Superior temporal gyrus (tissue), 1 donor: ENCODE measurements at regions not wholly inside any gene's neighbourhood (a gene's known extent, or its start where the extent isn't known, plus 50 kb on each side); places are given as distances from the start of the nearest gene placed in this dataset.
"Not testable (repeated sequence)": the region's sequence is repeated elsewhere in the genome, so short reads cannot be mapped to it uniquely, and the experiment has no call there.

ENCODE experiments used
- DNase-seq: peaks from one replicate; pipeline ENCODE4 v3.0.0-alpha.2; 2016; ENCODE audit errors: extremely low spot score

DNA sequence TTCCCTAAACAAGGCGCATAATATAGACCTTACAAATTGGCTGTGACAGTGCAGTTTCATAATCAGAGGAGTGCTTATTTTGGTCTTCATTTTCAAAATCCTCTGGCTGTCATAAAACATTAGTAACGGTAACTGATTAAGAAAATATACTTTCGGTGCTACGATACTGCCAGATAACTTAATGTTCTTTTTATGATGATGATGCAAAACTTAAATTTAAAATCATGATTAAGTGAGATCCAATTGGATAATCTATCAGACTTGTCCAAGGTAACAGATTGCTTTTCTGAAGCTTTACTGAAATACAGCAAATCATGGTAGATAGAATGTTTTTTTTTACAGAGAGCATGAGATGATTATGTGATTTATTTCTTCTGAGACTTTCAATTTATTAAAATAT, 364.2 kb upstream of the CNTN3 start:
- no peak for DNase-seq

DNA sequence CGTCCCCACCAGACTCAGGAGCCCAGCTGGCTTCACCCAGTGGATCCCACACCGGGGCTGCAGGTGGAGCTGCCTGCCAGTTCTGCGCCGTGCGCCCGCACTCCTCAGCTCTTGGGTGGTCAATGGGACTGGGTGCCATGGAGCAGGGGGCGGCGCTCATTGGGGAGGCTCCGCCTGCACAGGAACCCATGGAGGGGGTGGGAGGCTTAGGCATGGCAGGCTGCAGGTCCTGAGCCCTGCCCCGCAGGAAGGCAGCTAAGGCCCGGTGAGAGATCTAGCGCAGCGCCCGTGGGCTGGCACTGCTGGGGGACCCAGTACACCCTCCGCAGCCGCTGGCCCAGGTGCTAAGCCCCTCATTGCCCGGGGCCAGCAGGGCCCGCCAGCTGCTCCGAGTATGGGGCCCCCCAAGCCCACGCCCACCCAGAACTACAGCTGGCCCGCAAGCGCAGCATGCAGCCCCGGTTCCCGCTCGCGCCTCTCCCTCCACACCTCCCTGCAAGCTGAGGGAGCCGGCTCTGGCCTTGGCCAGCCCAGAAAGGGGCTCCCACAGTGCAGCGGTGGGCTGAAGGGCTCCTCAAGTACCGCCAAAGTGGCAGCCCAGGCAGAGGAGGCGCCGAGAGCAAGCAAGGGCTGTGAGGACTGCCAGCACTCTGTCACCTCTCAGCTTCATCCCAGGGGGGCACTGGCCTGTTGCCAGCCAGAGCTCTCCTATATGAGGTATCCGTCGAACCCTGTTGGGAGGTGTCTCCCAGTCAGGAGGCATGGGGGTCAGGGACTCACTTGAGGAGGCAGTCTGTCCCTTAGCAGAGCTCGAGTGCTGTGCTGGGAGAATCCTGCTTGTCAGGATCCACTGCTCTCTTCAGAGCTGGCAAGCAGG, 370.8 kb upstream of the CNTN3 start:
- not testable (repeated sequence) for DNase-seq

DNA sequence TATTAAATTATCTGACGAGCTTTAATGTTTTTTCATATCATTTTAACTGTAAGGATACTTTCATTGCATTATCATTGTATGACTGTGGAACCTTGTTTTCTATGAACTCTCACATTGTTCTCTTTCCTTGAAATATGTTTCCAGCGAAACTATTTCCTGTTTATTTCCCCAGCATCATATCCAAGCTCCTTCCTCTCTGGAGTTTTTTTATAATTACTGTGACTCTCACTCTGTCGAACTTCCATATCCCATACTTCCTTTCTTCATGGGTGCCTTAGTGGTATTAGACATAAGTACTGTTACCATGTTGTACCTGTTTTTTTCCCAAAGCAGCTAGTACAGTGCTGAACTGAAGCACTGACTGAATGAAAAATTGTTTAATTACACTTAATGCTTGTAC, 373.6 kb upstream of the CNTN3 start:
- DNase-seq: no peak

DNA sequence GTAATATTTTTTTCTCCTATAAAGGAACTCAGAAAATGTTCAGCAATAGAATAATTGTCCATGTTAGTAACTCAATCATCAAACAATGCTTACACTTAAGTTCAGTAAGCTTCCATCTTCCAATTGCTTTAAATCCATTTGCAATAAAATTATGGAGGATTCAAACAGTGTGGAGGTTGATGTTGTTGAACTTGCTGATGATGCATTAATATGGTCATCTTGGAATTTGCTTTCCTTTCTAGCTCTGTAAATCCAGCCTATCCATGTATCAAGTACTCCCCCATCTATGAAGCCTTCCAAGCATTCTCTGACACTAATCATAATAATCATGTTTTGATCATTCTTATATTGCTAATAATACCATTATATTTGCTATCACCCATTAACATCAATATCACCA, 378.4 kb upstream of the CNTN3 start:
- DNase-seq: no peak

DNA sequence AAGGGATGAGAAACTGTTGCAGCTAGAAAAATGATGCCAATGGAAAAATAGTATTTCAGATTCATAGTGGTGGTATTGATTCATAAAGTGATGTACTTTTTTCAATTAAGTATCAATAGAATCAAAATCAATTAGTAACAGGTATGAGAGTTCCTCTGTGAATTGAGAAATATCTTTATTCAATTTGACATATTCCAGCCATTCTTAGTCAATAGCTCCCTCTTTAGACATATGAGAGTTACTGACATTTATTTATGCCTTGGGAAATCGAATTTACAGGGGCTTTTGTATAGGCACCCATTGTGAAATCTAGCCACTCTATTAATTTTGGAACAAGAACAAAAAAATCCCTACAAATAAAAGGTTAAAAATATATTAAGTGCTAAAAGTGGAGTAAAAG, 386.9 kb upstream of the CNTN3 start:
- DNase-seq: peak; percentile 38

DNA sequence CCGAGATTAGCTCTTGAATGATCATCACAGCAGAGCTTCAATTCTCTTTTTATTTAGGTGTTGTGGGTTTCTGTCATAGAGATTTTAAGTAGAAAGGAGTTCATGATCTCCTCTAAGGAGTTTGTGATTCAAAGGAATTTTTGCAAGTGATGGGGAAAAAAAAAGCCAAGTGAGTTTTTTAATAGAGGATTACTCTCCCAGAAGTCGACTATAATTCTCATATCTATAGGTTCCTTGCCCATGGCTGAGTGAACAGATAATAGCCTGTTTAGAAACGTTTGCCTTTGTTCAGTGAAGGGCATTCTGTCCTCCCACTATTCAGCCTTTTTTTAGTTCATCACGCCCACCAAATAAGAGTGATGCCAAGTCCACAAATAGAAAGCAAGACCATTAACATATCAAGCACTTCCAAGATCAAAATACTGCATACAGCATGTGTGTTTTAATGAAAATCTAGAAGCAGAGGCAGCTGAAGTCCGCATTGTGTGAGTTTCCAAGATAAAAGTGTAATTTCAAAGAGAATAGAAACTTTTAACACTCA, 398.4 kb upstream of the CNTN3 start:
- no peak for DNase-seq

DNA sequence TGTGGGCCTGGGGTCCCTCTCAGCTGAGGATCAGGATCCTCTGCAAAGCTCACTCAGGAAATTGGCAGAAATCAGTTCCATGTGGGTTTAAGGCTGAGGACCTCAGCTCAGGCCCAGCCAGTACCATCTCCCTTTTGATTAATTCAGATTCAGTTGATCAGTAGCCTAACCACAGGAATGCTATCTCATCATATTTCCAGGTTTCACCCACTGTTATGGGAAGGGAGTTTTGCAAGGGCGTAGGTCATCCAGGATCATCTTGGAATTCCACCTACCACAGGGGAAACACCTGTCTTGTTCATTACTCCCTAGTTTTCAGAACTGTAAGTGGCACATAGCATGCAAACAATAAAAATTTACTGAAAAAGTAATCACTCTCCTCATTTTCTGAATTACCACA, 399.5 kb upstream of the CNTN3 start:
- no peak for DNase-seq

DNA sequence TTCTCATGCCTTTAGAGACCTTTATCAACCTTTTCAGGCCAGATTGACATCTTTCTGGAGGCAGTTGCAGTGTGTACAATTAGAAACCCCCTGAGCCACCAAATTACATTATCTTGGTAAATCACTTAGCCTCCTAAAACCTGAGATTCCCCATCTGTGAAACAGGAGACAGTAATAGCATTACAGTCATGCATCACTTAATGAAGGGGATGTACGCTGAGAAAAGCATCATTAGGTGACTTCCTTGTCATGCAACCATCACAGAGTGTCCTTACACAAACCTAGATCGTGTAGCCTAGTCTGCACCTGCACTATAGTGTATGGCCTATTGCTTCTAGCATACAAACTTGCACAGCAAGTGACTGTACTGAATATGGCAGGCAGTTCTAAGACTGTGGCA, 400.8 kb upstream of the CNTN3 start:
- no peak for DNase-seq

DNA sequence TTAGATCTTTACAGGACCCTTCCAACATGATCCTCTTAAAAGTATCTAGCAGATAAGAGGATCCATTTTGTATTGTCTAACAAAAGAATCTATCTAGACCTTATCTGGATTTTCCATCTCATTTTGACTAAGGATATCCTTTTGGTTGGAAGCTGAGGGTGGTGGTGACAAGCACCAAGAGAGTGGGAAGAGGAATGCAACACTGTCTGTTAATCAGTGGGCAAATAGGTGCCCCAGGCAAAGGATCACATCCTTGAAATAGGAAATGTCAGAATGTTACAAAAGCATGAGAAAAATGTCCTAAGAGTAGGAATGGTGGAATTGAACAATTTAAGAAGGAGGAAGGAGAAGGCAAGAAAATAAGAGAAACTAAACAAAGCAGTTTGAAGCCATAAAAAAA, 420.7 kb upstream of the CNTN3 start:
- DNase-seq: no peak

DNA sequence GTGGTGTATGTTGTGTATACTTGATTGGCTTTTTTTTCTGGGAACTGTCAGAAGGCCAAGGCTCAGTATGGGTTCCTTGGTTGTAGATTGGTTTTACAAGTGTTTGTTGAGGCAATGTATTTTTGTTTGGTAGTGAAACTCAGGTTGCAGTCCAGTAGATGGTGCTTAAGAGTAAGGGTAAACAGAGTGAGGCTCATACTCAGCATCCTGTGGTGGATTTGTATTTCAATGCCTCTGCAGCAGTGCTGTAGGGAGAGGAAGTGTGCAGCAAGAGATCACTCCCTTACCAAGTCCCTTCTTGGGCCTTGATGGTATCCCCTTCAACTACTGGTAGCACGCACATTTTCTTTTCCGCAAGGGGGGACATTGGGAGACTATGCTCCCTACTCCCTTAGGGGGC, 428.5 kb upstream of the CNTN3 start:
- DNase-seq: no peak

DNA sequence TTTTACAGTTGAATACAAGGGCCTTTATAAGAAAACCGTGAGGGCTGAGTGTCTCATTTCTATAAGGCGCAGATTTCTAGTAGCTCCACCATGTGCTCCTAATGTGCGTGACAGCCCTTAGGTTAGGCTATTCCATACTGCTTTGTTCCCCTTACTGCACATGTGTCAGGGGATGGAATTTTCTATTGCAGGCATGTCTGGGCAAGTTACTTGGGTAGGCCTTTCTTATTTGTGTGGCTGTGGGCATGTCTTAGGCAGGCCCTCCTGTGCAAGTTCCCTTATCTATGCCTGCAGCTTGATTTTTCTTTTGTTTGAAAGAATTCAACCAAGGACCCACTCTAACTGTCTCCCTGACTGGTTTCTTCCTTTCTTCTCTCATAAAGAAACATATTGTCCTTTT, 434.2 kb upstream of the CNTN3 start:
- DNase-seq: no peak

DNA sequence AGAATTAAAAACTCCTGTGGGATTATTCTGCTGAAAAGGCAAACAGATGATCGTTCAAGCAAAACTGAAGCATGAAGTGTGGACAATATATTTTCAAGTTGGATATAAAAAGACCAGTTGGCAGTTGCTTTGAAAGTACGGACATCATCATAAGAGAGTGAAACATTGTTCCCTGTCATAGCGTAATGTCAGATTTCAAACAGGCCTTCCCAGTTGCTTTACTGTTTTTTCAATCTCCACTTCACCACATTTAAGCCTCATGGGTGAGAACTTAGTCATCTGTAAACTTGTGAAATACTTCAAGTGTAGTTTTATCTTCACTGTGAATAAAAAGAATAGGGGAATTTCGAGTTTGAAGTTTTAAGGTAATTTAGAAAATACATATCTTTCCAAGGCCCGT, 435.1 kb upstream of the CNTN3 start:
- no peak for DNase-seq

DNA sequence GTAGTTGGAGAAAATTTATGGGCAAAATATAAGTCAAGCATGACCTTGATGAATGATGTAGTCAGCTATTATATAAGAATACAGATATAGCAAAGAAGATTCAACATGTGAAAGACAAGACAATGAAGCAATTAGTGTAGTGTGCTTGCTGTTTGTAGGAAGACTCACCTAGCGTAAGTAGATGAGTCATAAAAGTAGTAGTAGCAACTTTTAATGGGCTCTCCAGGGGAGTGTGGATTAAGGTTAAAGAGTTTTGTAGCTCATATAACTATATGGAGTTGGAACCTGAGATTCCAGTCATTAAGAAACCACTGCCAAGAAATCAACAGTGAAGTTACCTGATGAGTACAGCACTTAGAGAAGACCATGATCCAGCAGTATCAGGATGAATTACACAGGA, 444.7 kb upstream of the CNTN3 start:
- no peak for DNase-seq

DNA sequence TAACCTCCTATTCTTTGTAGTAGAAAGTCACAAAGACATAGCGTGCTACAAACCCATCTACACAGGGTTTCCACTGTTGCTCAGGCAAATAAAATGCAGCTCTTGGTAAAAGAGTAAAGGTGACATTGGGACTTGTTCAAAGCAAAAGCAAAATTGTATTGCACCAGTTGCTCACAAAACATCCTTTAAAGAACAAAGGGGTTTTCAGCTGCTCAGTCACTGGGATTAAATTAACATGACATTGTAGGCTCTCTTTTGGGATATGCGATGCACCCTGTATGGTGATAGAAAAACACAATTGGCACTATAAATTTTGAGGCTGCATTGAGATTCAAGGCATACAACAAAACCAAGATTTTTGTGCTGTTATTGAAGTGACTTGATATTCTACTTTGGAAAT, 447.3 kb upstream of the CNTN3 start:
- DNase-seq: no peak

DNA sequence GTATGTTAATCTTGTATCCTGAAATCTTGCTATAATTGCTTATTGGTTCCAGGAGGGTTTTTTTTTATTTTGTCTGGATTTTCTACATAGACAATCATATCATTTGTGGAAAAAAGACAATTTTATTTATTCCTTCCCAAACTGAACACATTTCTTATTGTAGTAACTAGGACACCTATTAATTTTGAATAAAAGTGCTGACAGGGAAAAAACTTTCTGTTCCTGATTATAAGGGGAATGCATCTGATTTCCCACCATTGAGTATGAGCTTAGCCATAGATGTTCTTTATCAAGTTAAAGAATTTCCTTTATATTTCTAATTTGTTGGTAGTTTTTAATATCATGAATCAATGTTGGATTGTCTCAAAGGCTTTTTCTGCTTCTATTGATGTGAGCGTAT, 460.7 kb upstream of the CNTN3 start:
- DNase-seq: no peak

DNA sequence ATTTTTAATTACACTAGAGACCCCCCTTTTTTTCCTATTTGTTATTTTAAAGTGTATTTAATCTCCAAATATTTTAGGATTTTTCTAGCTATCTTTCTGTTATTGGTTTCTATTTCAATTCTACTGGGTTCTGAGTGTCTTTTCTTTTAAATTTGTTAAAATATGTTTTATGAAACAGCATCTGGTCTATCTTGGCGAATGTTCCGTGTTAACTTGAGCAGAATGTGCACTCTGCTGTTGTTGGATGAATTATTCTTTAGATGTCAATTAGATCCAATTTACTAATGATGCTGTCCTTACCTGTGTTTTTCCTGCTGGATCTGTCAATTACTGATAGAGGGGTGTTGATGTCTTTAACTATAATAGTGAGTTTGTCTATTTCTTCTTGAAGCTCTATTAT, 462.0 kb upstream of the CNTN3 start:
- no peak for DNase-seq

DNA sequence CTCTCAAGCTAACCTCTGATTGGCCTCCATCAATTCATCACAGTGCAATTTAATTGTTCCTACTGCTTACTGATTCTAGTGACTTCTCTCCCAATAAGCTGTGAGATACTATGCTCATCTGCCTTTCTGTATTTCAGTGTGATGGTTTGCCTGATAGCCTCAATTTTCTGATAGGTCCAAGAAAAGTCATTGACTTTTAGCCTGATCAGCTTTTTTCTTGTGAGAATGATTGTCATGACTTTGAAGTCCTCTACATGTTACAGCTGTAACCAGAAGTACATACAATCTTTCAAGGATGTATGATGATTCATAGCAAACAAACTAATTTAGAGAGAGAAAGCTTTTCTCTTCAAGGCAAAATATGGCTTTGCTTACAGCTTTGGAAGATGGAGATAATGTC, 463.8 kb upstream of the CNTN3 start:
- DNase-seq: no peak

DNA sequence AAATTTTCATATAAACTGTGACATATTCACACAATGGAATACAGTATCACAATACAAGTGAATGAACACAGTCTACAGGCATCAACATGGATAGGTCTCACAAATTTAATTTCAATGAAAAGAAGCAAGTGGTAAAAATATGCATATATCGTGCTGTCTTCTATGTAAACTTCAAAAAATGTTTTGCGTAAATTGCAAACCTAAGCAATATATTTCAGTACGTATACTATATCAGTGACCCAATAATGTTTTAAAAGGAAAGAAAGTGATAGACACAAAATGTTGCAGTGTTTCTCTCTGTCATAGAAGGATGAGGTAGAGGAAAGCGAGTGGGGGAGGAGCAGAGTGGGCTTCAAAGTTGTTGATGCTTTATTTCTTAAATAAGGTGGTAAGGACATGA, 468.4 kb upstream of the CNTN3 start:
- DNase-seq: no peak

DNA sequence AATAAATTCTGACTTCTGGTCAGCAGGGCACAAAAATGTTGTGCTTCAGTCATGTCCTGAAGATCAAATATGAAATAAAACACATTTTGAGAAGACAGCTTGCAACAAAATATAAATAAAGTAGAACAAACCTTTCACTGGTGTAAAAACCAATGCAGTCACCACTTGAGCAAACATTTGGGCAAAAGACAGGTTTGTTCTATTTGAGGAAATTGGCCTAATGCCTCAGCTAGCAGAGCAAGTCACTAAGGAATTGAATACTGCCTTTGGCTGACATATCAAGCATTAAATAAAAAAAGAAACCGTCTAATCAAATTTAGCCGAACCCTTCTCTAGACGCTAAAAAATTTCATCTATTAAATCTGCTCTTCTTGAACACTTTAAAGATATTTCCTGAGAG, 475.4 kb upstream of the CNTN3 start:
- no peak for DNase-seq

DNA sequence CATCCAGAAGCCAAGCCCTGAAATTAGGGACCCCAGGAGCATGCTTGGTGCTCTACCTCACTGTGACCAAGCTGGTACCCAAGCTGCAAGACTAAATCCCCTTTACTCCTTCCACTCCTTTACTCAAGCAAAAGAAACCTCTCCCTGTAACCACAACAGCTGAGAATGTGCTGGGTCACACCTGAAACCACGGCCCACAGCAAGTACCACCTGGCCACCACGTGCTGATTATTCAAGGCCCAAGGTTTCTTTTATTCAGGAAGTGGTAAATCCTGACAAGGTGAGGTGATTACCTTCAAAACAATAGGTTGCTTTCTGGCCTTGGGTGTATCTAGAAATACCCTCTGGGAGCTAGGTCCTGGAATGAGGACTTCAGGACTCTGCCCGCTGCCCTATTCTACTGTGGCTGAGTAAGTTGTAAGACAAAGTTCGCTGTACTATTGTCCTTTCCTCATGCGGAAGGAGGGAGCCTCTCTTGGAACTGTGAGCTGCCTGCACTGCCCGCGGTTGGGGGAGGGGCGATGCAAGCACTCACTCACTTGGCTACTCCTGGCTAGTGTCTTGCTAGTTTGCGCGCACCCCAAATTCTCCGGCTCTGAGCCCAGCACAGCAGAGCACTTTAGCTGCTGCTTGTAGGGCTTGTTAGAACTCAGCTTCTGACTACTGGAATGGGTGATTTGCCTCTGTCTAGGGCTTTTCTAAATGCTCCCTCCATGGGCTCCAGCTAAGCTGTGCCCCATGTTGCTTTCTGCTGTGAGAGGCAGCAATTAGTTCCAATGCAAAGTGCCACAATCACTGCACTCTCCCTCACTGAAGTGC, 487.1 kb upstream of the CNTN3 start:
- no peak for DNase-seq

DNA sequence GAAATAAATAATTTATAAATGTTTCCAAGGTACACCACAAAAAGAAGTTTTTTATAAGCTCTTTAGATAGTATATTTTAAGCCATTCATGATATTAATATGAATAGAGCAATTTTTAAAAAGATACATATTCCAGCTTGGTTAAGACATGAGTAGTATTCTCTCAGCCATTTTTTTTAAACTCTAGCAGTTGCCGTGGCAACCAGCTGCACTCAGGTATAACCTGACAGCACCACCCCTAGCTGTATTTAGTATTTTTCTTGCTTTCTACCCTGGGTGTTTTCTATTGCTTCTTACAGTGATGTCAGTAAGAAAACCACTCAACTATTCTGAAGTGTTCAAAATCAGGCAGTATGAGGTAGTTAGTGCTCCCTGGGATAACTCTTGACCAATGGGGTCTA, 496.3 kb upstream of the CNTN3 start:
- no peak for DNase-seq

DNA sequence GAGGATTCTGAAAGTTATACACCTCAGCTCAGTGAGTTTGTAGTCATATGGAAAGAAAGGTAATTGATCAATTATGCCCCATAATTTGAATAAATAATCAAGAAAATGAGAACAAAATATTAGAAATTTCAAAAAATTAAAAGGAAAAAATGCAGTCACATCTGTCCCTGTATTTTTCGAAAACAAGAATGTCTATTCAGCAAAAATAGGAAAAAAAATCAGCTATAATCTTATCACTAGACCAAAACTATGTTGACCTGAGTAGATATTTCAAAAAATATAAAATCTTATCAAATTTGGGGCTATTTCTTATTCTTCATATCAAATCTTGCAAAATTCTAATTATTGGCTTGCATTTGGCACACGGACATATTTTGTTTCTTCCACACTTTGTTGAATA, 501.2 kb upstream of the CNTN3 start:
- no peak for DNase-seq

DNA sequence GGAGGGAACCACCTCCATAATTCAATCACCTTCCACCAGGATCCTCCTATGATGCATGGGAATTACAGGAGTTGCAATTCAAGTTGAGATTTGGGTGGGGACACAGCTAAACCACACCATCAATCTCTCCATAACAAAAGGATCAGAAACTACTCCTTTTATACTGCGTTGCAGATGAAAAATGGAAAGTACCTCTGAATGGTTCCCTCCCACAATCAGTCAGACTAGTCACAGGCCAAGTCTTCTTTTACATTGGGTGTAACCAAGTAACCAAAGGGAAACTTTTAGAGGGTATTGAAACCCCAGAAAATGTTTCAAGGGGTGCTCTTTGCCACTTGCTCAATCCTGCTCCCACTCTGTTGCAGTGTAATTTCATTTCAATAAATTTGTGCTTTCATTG, 504.3 kb upstream of the CNTN3 start:
- no peak for DNase-seq
